A673 (cell line): ENCODE measurements at regions not wholly inside any gene's neighbourhood (a gene's known extent, or its start where the extent isn't known, plus 50 kb on each side); places are given as distances from the start of the nearest gene placed in this dataset.

ENCODE experiments used
- EZH2 ChIP-seq: fragments of 200-600 bp; sonication (generic); IDR thresholded peaks from 2 replicates; pipeline ENCODE4 v1.6.1; 2017; ENCODE audit warnings: borderline replicate concordance, low read depth, mild to moderate bottlenecking, mixed read lengths, antibody characterized with exemption, low read length; ENCODE audit not compliant: poor library complexity, severe bottlenecking
- TF ChIP-seq, protein P1 (sequence below): fragments of 300-800, 200-600 bp; sonication (generic); conservative IDR thresholded peaks from 2 replicates; pipeline ENCODE4 v1.5.1; 2017; ENCODE audit warnings: low read depth, mild to moderate bottlenecking, antibody characterized with exemption, low read length, moderate library complexity, mixed read lengths

DNA sequence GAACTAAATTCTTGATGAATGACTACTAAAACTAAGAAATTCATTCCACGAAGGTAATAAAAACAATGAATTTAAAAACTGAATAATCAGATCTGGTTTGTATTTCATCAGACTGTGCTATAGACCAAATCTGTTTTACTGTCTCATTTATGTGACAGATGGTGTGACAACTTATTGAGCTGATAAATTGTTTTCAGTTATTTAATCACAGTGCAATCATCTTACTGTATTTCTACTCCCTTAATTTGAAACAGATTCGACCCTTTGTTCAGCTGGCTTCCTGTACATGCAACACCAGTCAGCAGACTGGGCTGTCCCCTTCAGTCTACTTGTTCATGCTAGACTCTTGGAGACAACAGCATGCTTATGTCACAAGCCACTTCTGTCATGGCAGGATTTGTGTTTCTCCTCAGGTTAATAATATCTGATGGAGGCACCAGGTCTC is 150.9 kb downstream of the MBL2 start:
- TF ChIP-seq, protein P1, sequence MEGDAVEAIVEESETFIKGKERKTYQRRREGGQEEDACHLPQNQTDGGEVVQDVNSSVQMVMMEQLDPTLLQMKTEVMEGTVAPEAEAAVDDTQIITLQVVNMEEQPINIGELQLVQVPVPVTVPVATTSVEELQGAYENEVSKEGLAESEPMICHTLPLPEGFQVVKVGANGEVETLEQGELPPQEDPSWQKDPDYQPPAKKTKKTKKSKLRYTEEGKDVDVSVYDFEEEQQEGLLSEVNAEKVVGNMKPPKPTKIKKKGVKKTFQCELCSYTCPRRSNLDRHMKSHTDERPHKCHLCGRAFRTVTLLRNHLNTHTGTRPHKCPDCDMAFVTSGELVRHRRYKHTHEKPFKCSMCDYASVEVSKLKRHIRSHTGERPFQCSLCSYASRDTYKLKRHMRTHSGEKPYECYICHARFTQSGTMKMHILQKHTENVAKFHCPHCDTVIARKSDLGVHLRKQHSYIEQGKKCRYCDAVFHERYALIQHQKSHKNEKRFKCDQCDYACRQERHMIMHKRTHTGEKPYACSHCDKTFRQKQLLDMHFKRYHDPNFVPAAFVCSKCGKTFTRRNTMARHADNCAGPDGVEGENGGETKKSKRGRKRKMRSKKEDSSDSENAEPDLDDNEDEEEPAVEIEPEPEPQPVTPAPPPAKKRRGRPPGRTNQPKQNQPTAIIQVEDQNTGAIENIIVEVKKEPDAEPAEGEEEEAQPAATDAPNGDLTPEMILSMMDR = no peak
- TF ChIP-seq EZH2 = no peak
